ENCODE measurements at regions not wholly inside any gene's neighbourhood (a gene's known extent, or its start where the extent isn't known, plus 50 kb on each side); places are given as distances from the start of the nearest gene placed in this dataset.
"Not testable (repeated sequence)": the region's sequence is repeated elsewhere in the genome, so short reads cannot be mapped to it uniquely, and the experiment has no call there.

- TF ChIP-seq CTCF (conservative IDR thresholded peaks at IDR 0.05 in 1 of 2, IDR thresholded peaks at IDR 0.05 in 1 of 2; ENCODE audit: low read depth in 1 of 2, low read length in 2 of 2); EZH2 (IDR thresholded peaks at IDR 0.05; ENCODE audit: low read length, missing control alignments): not testable (repeated sequence)
Measured at GRCh38 chr7:6999067-6999666, 173.1 kb upstream of the CCZ1B start.

Data from fibroblast of lung (primary cell).